ENCODE measurements at regions not wholly inside any gene's neighbourhood (a gene's known extent, or its start where the extent isn't known, plus 50 kb on each side); places are given as distances from the start of the nearest gene placed in this dataset.

GRCh38 chr21:23217597-23217996 is 2219.4 kb downstream of the NCAM2 start:
- 33 to 89% methylated on average over 1 of the region's 1 CpG for WGBS, 2 donors (ENCODE audit: low coverage in 1 of 2)

DNA sequence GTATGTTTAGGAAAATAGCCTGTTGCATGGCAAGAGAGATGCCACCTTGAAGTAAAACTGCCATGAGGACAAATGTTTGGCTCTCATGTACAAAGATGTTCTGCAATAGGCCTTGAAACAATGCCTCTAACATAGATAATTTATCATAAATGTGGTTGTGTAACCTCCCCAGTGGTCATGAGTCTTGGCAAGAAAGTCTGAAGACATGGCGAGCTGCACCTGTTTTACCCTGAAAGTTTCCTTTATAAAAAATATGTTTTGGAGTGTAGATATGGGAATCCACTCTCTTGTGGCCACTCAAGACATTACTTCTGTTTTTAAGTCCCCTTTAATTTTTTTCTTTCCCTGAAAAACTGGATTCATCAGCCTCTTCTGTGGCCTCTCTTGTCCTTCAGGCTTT is 2217.1 kb downstream of the NCAM2 start:
- no peak for TF ChIP-seq EP300 (IDR thresholded peaks at IDR 0.05)
- TF ChIP-seq CTCF (IDR thresholded peaks at IDR 0.05): no peak
- no peak for TF ChIP-seq POLR2AphosphoS5 (IDR thresholded peaks at IDR 0.05)
- TF ChIP-seq POLR2A (IDR thresholded peaks at IDR 0.05): no peak
- ATAC-seq: no peak
- Histone ChIP-seq H3K9me3 (peaks cover 0 to 8% (median 0%) of the 10 kb centered on the region in 3 donors), H3K27ac (no peak overlapping the region), H3K4me3 (no peak overlapping the region), H3K4me1 (no peaks in the 10 kb centered on the region), H3K36me3 (no peaks in the 10 kb centered on the region), H3K27me3 (no peaks in the 10 kb centered on the region)
- 71% methylated on average over 1 of the region's 1 CpG for WGBS, 2 donors (ENCODE audit: low coverage in 1 of 2)

More at GRCh38 chr21:23217597-23217996, 2219.4 kb downstream of the NCAM2 start:
- no peak for TF ChIP-seq POLR2A (IDR thresholded peaks at IDR 0.05)
- TF ChIP-seq CTCF (IDR thresholded peaks at IDR 0.05): no peak
- TF ChIP-seq POLR2AphosphoS5 (IDR thresholded peaks at IDR 0.05): no peak
- no peak for TF ChIP-seq EP300 (IDR thresholded peaks at IDR 0.05)
- H3K9me3 ChIP-seq: peaks cover 0 to 8% (median 0%) of the 10 kb centered on the region in 3 donors
- H3K36me3 ChIP-seq: no peaks in the 10 kb centered on the region
- no peak overlapping the region for H3K27ac ChIP-seq
- no peak overlapping the region for H3K4me3 ChIP-seq
- no peaks in the 10 kb centered on the region for H3K4me1 ChIP-seq
- no peak for ATAC-seq
- H3K27me3 ChIP-seq: no peaks in the 10 kb centered on the region

Small RNA genes lying in the stretch of these regions (small RNA-seq; reads per million reads assigned to genes)
- gene AP001340.1 (0 reads per million in 4 donors), gene RF00019 (0 reads per million in 4 donors), gene RN7SKP236 (0 reads per million in 4 donors), gene RNA5SP489 (0 reads per million in 4 donors), gene RNU2-55P (0 to 0.27 (median 0) reads per million in 4 donors)
